ENCODE measurements at regions not wholly inside any gene's neighbourhood (a gene's known extent, or its start where the extent isn't known, plus 50 kb on each side); places are given as distances from the start of the nearest gene placed in this dataset.
"Not testable (repeated sequence)": the region's sequence is repeated elsewhere in the genome, so short reads cannot be mapped to it uniquely, and the experiment has no call there.

DNA sequence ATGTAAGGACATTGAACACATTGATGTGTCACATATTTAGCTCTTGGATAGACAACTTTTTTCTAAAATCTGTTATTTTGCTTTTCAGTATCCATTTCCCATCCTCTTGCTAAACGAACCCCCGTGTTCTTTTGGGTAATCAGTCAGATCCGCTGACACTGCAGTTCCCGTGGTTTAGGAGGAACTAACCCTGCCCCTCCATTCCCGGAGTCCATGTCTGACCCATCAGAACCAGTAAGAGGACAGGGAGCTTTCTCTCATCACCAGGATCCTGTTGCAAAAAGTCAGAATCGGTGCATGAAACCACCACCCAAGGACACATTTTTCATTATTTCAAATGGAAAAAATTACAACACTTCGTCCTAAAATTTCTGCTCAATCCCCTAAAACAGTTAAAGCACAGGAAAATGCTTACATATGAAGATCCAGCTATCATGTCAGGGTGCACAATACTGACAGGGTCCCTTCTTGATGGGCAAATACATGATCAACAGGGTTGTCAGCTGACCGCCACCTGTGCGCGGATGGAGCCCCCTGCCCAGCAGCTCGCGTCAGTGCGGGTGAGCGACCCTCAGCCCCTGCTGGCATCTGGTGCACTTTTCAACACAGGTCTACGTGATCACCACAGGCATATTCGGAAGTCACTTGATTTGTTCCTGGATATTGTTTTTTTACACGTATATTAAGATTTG lies 276.8 kb downstream of the ADGRD1 start:
- DNase-seq, result no peak

GRCh38 chr12:131231032-131231980 lies 277.6 kb downstream of the ADGRD1 start:
- no peak for DNase-seq

DNA sequence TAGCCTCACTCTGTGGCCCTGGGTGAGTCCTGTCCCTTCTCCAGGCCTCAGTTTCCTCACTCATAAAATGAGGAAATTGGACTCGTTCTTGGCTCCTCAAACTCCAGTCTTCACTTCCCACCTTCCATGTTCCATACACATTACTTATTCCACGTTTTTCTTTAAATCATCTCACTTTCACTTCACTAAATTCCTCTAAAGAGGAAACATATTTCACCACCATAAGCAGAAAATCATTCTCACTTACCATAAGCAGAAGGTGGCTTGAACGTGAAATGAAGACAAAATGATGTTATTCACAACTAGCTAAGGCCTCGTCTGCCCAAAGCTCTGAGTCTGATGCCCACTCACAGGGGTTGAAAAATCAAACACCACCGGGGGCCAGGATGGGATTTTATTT lies 278.3 kb downstream of the ADGRD1 start:
- no peak for DNase-seq

DNA sequence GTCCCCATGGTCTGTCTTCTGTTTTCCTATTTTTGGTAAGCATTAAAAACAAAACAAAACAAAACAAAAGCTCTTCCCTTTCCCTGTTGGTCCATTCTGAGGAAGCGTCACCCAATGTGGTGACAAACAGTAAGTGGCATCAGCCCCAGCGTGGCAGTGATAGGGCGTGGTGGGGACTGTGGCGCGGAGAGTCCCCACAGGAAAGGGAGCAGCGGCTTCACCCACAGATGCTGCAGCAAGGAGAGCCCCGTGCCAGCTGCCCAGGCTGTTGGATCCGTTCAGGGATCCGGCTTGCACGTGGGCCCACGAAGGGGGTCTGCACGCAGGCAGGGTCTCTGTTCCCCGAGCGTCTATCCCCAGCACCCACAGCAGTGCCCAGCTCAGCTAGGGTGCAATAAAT lies 279.2 kb downstream of the ADGRD1 start:
- DNase-seq, result not testable (repeated sequence)

- DNase-seq, result not testable (repeated sequence)
Measured at GRCh38 chr12:131233850-131234789, 280.4 kb downstream of the ADGRD1 start.

- not testable (repeated sequence) for DNase-seq
Measured at GRCh38 chr12:131234841-131235271, 281.1 kb downstream of the ADGRD1 start.

GRCh38 chr12:131235871-131236271 lies 282.2 kb downstream of the ADGRD1 start:
- no peak for DNase-seq

DNA sequence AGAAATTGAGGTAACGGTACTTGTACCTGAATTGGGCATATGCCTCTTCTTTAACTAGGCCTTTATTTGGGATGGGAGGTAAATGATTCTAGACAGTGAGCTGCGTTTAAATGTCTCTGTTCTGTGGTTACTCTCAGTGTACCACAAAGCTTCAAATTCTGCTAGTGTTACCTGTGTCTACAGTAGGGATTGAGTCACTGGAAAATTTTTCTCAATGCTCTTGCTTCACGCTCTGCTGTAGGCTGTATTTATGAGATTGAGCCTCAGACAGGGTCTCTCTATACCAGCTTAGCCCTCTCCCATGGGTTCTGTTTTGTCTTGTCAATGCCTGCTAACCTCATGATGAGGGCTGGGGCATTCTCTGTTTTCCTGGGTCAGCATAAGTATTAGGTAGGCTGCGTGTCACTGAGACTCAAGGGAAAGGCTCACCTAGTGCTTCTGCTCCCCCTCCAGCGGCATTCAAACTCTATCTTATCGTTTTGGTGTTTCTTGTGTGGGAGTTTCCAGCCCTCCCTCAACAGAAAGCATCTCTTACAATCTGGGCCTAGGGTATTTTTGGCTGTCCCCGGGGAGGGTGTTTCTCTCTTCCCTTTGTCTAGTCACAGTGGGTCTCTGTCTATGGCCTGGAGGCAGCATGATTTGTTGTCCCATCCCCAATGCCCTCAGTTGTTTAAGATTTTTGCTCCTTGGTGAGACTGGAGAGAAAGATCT lies 285.8 kb downstream of the ADGRD1 start:
- DNase-seq, result no peak

- DNase-seq, result no peak
Measured at GRCh38 chr12:131241517-131241916, 287.8 kb downstream of the ADGRD1 start.

GRCh38 chr12:131242741-131243496 lies 289.2 kb downstream of the ADGRD1 start:
- peak; percentile 39 to 46 for DNase-seq

DNA sequence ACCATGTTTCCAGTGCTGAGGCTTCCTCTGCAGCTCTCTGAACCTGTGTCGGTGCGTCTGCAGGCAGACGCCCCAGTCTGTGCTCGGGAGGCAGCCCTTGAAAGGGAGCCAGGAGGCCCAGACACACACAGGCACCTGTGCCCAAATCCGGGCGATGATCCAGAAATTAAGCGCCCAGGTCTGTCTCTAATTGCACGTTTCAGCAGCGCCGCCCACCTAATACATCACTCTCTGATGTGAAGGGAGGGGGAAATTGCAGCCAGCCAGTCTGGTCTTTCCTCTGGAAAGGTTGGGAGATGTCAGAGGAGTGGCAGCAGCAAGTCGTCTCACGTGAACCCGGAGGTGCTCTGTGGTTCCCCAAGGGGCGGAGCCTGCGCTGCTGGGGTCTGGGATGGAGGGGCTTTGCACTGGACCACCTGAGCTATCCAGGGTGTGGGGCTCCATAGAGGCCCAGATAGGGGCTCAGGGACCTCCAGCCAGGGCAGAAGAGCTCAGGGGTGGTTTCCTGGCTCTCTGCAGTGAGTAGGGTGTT lies 290.5 kb downstream of the ADGRD1 start:
- DNase-seq, result not testable (repeated sequence)

- DNase-seq, result not testable (repeated sequence)
Measured at GRCh38 chr12:131245161-131245560, 291.5 kb downstream of the ADGRD1 start.

DNA sequence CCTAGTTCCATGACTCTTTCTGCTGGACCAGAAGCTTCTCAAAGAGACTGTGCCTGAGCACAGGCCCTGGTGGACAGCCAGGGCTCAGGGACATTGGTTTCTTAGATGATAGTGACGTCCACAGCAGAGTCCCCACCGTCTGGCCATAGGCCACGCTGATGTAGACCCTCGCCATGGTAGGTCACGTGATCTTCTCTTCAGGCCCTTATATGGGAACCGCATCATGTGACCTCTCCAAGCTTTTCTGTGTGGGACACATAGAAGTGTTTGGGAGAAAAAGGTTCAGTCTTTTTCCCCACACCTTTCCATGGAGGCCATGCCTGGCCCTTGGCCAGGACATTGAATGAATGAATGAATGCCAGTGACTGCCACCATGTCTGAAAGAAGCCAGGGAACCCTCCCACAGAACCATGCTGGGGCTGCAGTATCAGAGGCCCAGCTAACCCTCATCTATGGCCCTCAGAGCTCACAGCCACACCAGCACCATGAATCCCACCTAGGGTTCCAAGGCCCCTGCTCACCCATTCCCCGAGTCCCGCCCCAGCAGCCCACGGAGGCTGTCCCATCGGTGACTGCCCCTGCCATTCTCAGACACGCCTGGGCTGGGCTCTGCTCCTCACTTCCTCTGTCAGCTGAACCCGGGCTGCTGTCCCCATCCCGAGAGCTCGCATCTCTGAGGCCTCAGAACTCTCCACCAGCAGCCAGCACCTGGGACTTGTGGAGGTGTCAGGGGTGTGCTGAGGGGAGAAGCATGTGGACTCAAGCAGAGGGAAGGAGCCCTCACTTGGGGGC lies 292.1 kb downstream of the ADGRD1 start:
- no peak for DNase-seq

DNA sequence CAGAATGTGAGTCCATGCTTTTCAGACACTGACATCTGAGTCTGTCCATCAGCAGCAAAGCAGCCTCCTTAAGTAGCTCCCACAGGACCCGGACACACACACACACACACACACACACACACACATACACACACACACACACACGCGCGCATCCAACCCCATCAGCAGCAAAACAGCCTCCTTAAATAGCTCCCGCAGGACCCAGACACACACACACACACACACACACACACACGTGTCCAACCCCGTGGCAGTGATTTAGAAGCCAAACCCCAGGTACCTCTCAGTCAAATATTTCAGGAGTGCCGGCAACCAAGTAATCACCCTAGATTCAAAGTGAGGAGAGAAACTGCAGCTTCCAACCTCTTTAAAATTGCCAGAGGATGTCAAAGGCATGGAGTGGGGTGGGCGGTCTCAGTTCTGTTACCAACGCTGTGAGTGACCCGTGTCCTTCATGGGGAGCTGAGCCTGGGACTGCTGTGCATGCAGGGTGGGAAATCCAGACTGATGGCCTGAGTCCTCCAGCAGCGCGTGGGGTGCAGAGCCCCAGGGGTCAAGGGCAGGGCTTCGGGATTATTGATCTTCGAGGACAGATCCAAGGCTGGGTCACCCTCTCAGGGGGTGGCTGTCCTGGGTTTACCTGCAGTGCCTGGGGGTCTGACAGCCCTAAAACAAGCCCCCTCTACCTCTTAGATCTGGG lies 293.5 kb downstream of the ADGRD1 start:
- not testable (repeated sequence) for DNase-seq

DNA sequence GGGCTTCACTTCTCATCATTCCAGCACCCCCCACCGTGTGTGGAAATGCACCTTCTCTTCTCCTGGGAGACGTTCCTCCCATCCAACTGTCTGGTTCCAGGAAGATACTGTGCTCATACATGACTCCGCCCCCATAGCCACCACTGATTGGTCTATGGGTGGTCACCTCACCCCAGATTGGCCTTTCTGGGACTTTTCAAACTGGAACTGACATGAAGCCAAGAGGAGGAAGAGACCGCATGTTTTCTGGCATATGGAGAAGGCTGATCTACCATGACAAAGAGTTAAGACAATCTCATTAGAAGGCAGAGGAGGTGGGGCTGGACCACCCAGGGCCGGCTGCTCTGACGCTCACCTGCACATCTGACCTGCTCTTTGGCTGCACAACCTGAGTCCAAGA lies 294.2 kb downstream of the ADGRD1 start:
- not testable (repeated sequence) for DNase-seq

- DNase-seq, result no peak
Measured at GRCh38 chr12:131249246-131250027, 295.7 kb downstream of the ADGRD1 start.

GRCh38 chr12:131250028-131250950 lies 296.6 kb downstream of the ADGRD1 start:
- no peak for DNase-seq

DNA sequence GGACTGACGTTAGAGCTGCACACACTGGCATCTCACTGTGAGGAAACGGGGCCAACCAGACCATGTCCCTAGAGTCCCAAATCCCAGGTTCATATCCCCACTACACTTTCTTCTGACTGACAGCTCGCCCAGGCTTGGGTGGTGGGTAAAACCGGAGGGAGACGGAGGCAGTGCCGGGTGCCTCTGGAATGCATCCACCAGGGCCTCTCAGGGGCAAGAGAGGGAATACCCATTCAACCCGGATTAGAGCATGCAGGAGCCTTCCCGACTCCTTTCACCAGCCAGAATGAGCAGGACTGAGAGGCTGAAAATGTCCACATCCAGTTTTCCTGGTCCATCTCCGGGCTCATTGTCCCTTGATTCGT lies 297.2 kb downstream of the ADGRD1 start:
- DNase-seq, result no peak

All from Kasumi-1 (cell line).